K562 (cell line): ENCODE measurements at regions not wholly inside any gene's neighbourhood (a gene's known extent, or its start where the extent isn't known, plus 50 kb on each side); places are given as distances from the start of the nearest gene placed in this dataset.

Experiments used
- ATAC-seq: fragments of 200-7000 bp; cut with Tn5 transposase; 3 replicates; pipeline ENCODE4 v1.9.1; 2020; ENCODE audit warnings: moderate library complexity
- BruUV-seq: library from RNA; stranded (reverse); fragments of 400-500 nt; replicated peaks from 2 replicates; lab custom pipeline; 2021; lab: Mats Ljungman, UMichigan
- CTCF ChIA-PET: fragments of 300-600 bp; formaldehyde crosslinking; extraction: SDS; loops from one replicate; lab custom pipeline; 2021; ENCODE audit warnings: low intra/inter-chr PET ratio; lab: Yijun Ruan, JAX
- POLR2A ChIA-PET: fragments of 300-600, 350-650 bp; sonication (Branson Sonifier 250); formaldehyde crosslinking; extraction: SDS; loops from one replicate; lab custom pipeline; 2021; ENCODE audit warnings: antibody characterized with exemption, inconsistent platforms; lab: Yijun Ruan, JAX
- DNase-seq, 4 experiments: peaks; one replicate each; pipeline versions ENCODE4 v3.0.0 to v3.0.0-alpha.2; 2011 to 2018; ENCODE audit warnings: low spot score in 3 of 4, mixed read lengths in 3 of 4; ENCODE audit errors: extremely low read depth in 1 of 4
- FAIRE-seq: peaks from 2 replicates; lab custom pipeline; 2011; peaks lifted over from hg19 to GRCh38; lab: Jason Lieb, UNC
- H2AFZ ChIP-seq: 2 replicates; pipeline ENCODE4 v1.6.0; 2011; ENCODE audit warnings: low read depth, low read length, control low read depth, inconsistent platforms
- H3K27ac ChIP-seq: fragments of 200-600 bp; 3 replicates; pipeline ENCODE4 v1.8.0; 2011; ENCODE audit warnings: low read depth, mild to moderate bottlenecking, control low read depth, inconsistent platforms, low read length, moderate library complexity, mixed read lengths; ENCODE audit errors: extremely low read depth
- H3K27me3 ChIP-seq, 2 experiments: fragments of 300-600 bp in 1 of 2; 2 replicates in 1 of 2; 3 replicates in 1 of 2; pipeline versions ENCODE4 v1.6.0 to v1.8.0; 2011; ENCODE audit warnings: inconsistent platforms in 2 of 2, low read length in 2 of 2, mild to moderate bottlenecking in 1 of 2, mixed read lengths in 1 of 2, moderate library complexity in 1 of 2; ENCODE audit not compliant: control insufficient read depth in 2 of 2, insufficient read depth in 2 of 2
- H3K36me3 ChIP-seq: fragments of 300-600 bp; 3 replicates; pipeline ENCODE4 v1.8.0; 2011; ENCODE audit warnings: mild to moderate bottlenecking, low read length, inconsistent platforms; ENCODE audit not compliant: control insufficient read depth, insufficient read depth
- H3K4me1 ChIP-seq, 2 experiments: fragments of 200-600 bp in 1 of 2; replicated peaks in 1 of 2; 2 replicates in 1 of 2; 3 replicates in 1 of 2; pipeline versions ENCODE4 v1.5.1 to v1.8.0; 2011; ENCODE audit warnings: inconsistent platforms in 2 of 2, low read length in 2 of 2, mild to moderate bottlenecking in 1 of 2, mixed read lengths in 1 of 2, moderate library complexity in 1 of 2; ENCODE audit not compliant: control insufficient read depth in 2 of 2, insufficient read depth in 2 of 2
- H3K4me2 ChIP-seq: 2 replicates; pipeline ENCODE4 v1.6.1; 2011; ENCODE audit warnings: low read length, control low read depth, inconsistent platforms, mixed read lengths; ENCODE audit not compliant: insufficient read depth
- H3K4me3 ChIP-seq: fragments of 200-600 bp; sonication (generic), shearing (Covaris generic); 2 replicates; pipeline ENCODE4 v1.5.1; 2016; ENCODE audit warnings: control low read depth, inconsistent platforms
- H3K79me2 ChIP-seq: fragments of 200-600 bp; 3 replicates; pipeline ENCODE4 v1.8.0; 2011; ENCODE audit warnings: low read length, inconsistent platforms; ENCODE audit not compliant: control insufficient read depth, insufficient read depth
- H3K9ac ChIP-seq, 2 experiments: 2 replicates each; pipeline versions ENCODE4 v1.6.0 to v1.6.1; 2011; ENCODE audit warnings: low read depth in 2 of 2, low read length in 2 of 2, control low read depth in 1 of 2, inconsistent platforms in 1 of 2, mild to moderate bottlenecking in 1 of 2, mixed read lengths in 1 of 2; ENCODE audit not compliant: insufficient read depth in 1 of 2
- H3K9me1 ChIP-seq: one replicate; pipeline ENCODE4 v1.6.0; 2011; ENCODE audit warnings: inconsistent platforms, mild to moderate bottlenecking, low read length, moderate library complexity; ENCODE audit not compliant: control insufficient read depth, insufficient read depth
- H3K9me3 ChIP-seq: replicated peaks from 2 replicates; pipeline ENCODE4 v1.5.1; 2011; ENCODE audit warnings: low read depth, low read length, inconsistent platforms; ENCODE audit not compliant: control insufficient read depth, insufficient read depth
- H4K20me1 ChIP-seq: replicated peaks from 2 replicates; pipeline ENCODE4 v1.6.1; 2011; ENCODE audit warnings: low read length, inconsistent platforms, mixed read lengths; ENCODE audit not compliant: control insufficient read depth, insufficient read depth
- C11orf30 ChIP-seq: fragments of 450-650 bp; IDR thresholded peaks from 2 replicates; pipeline ENCODE4 v1.6.1; 2016; ENCODE audit warnings: low read depth, mild to moderate bottlenecking
- CHD1 ChIP-seq: fragments of 200-600 bp; sonication (generic); IDR thresholded peaks from one replicate; pipeline ENCODE4 v1.6.1; 2012; ENCODE audit warnings: mild to moderate bottlenecking, moderate library complexity, low read length, inconsistent platforms
- HDAC2 ChIP-seq: fragments of 450-650 bp; IDR thresholded peaks from 2 replicates; pipeline ENCODE4 v1.6.1; 2016; ENCODE audit warnings: mild to moderate bottlenecking
- HNRNPL ChIP-seq: fragments of 200-400 bp; formaldehyde crosslinking; IDR thresholded peaks from 2 replicates; pipeline ENCODE4 v1.6.1; 2017; ENCODE audit warnings: low read depth, mild to moderate bottlenecking, low read length
- ILF3 ChIP-seq: fragments of 450-650 bp; IDR thresholded peaks from 2 replicates; pipeline ENCODE4 v1.6.1; 2018; ENCODE audit warnings: antibody characterized with exemption, mild to moderate bottlenecking, moderate library complexity, borderline replicate concordance
- MIER1 ChIP-seq: fragments of 450-650 bp; IDR thresholded peaks from 2 replicates; pipeline ENCODE4 v1.6.1; 2016; ENCODE audit warnings: antibody characterized with exemption, mild to moderate bottlenecking, low read depth
- SPI1 ChIP-seq: IDR thresholded peaks from 2 replicates; pipeline ENCODE4 v1.6.1; 2011; ENCODE audit warnings: low read depth, low read length, control low read depth, borderline replicate concordance
- XRCC4 ChIP-seq: IDR thresholded peaks from one replicate; pipeline ENCODE4 v1.6.1; 2011; ENCODE audit not compliant: insufficient read depth, insufficient read length; ENCODE audit errors: extremely low read depth
- ZNF140 ChIP-seq: fragments of 250-450 bp; sonication (Bioruptor Pico); IDR thresholded peaks from 2 replicates; pipeline ENCODE4 v1.8.0; 2021; ENCODE audit warnings: moderate library complexity, mild to moderate bottlenecking, inconsistent platforms
- ZNF644 ChIP-seq: fragments of 200-800 bp; sonication (Bioruptor generic); IDR thresholded peaks from 2 replicates; pipeline ENCODE4 v1.6.1; 2016; ENCODE audit warnings: low read depth, missing genetic modification characterization, missing compliant biosample characterization
- WGBS: fragments of 100-300 bp; shearing (Covaris generic); methylation state at CpG from one replicate; pipeline ENCODE4 v1.1.6; 2016; ENCODE audit warnings: low coverage, mixed read lengths; ENCODE audit not compliant: insufficient coverage; ENCODE audit errors: missing lambda C conversion rate; 5-methylcytosine and 5-hydroxymethylcytosine counted together
- in situ Hi-C: fragments of 300-500 bp; cut with MboI; formaldehyde crosslinking; loops from 4 replicates; pipeline ENCODE4 v1.15.0; 2018; ENCODE audit warnings: inconsistent platforms, mixed read lengths
- intact Hi-C: fragments of 100-400 bp; cut with micrococcal nuclease; formaldehyde crosslinking; loops from 2 replicates; pipeline ENCODE4 v1.14.2; 2022
- TF ChIP-seq, protein P1 (sequence below): sonication (generic); formaldehyde crosslinking; IDR thresholded peaks from 2 replicates; pipeline ENCODE4 v1.8.1; 2023; ENCODE audit warnings: mild to moderate bottlenecking, missing genetic modification reagents
- TF ChIP-seq, protein P2 (sequence below): fragments of 450-650 bp; conservative IDR thresholded peaks from 2 replicates; pipeline ENCODE4 v1.6.1; 2016; ENCODE audit warnings: missing genetic modification characterization, low read depth, mild to moderate bottlenecking, control low read depth, missing compliant biosample characterization

DNA sequence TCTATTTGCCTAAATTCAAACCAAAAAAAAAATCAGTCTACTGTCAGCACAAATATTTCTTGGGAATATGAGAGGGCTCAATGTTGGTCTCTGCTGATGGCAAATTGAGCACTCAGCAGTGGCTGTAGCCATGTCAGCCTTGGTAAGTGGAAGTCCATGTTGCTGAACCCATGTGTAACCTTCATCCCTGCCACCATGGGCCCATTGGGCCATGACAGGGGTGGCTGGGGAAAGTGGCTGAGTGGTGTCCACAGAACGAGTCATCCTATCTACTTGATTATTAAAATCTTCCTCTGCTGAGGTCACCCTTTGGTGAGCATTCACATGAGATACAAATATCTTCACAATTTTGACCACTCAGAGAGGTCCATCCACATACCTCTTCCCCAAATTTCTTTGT, 56.8 kb upstream of the FAM9B start:
- POLR2A ChIA-PET: no interaction called here
- TF ChIP-seq C11orf30 (no peak), ZNF644 (tag) (no peak), SPI1 (no peak), ZNF140 (CRISPR knock-in tag) (no peak), XRCC4 (no peak), CHD1 (no peak)
- TF ChIP-seq, all 486 proteins: peak for 0
- Histone ChIP-seq H4K20me1 (no peaks in the 10 kb centered on the region; the same call in 1 of the 2 replicates), H3K27me3 (no peaks in the 10 kb centered on the region), H3K4me3 (no peak overlapping the region), H3K9me1 (no peaks in the 10 kb centered on the region), H3K79me2 (no peaks in the 10 kb centered on the region), H3K9ac (no peak overlapping the region), H3K27ac (no peak overlapping the region), H3K36me3 (no peaks in the 10 kb centered on the region), H3K4me1 (no peaks in the 10 kb centered on the region), H2AFZ (no peak overlapping the region), H3K4me2 (no peak overlapping the region), H3K9me3 (no peaks in the 10 kb centered on the region)
- CTCF ChIA-PET: no interaction called here
- ATAC-seq: no peak
- intact Hi-C loops: no loop called here
- in situ Hi-C loops: no loop called here
- no TSS peak for BruUV-seq
- WGBS: 0% methylated on average over 1 of the region's 1 CpG
- DNase-seq: no peak
- FAIRE-seq: no peak

DNA sequence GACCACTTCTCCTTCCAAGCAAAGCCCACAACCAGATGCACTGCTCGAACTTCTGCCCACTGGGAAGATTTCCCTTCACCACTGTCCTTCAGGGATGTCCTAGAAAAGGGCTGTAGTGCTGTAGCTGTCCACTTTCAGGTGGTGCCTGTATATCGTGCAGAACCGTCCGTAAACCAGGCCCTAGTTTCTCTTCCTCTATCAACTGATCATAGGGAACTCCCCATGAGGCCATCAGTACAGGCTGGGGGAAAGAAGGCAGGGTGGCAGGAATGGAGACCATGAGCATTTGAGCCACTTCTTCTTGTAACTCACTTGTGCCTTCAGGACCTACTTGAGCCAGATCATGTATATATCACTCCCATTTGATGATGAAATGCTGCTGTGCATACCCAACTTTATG, 57.3 kb upstream of the FAM9B start:
- no peak for ATAC-seq
- Histone ChIP-seq H3K36me3 (no peaks in the 10 kb centered on the region), H3K4me3 (no peak overlapping the region), H3K4me2 (no peak overlapping the region), H3K9me1 (no peaks in the 10 kb centered on the region), H3K4me1 (no peaks in the 10 kb centered on the region), H2AFZ (no peak overlapping the region), H3K9me3 (no peaks in the 10 kb centered on the region), H3K9ac (no peak overlapping the region), H3K27me3 (no peaks in the 10 kb centered on the region), H3K27ac (no peak overlapping the region), H3K79me2 (no peaks in the 10 kb centered on the region), H4K20me1 (no peaks in the 10 kb centered on the region; the same call in 1 of the 2 replicates)
- FAIRE-seq: no peak
- DNase-seq: no peak
- no TSS peak for BruUV-seq
- intact Hi-C loops: no loop called here
- ChIA-PET POLR2A (no interaction called here), CTCF (no interaction called here)
- WGBS: 0% methylated on average over 1 of the region's 4 CpGs
- in situ Hi-C loops: no loop called here
- TF ChIP-seq ILF3: no peak
- TF ChIP-seq, protein P1, sequence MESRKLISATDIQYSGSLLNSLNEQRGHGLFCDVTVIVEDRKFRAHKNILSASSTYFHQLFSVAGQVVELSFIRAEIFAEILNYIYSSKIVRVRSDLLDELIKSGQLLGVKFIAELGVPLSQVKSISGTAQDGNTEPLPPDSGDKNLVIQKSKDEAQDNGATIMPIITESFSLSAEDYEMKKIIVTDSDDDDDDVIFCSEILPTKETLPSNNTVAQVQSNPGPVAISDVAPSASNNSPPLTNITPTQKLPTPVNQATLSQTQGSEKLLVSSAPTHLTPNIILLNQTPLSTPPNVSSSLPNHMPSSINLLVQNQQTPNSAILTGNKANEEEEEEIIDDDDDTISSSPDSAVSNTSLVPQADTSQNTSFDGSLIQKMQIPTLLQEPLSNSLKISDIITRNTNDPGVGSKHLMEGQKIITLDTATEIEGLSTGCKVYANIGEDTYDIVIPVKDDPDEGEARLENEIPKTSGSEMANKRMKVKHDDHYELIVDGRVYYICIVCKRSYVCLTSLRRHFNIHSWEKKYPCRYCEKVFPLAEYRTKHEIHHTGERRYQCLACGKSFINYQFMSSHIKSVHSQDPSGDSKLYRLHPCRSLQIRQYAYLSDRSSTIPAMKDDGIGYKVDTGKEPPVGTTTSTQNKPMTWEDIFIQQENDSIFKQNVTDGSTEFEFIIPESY (CRISPR knock-in tag): no peak
- no peak for TF ChIP-seq HDAC2
- TF ChIP-seq HNRNPL: no peak
- no peak for TF ChIP-seq MIER1
- TF ChIP-seq, protein P2, sequence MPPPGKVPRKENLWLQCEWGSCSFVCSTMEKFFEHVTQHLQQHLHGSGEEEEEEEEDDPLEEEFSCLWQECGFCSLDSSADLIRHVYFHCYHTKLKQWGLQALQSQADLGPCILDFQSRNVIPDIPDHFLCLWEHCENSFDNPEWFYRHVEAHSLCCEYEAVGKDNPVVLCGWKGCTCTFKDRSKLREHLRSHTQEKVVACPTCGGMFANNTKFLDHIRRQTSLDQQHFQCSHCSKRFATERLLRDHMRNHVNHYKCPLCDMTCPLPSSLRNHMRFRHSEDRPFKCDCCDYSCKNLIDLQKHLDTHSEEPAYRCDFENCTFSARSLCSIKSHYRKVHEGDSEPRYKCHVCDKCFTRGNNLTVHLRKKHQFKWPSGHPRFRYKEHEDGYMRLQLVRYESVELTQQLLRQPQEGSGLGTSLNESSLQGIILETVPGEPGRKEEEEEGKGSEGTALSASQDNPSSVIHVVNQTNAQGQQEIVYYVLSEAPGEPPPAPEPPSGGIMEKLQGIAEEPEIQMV: no peak
